Activated naive CD8-positive, alpha-beta T cell treated with anti-CD3 and anti-CD28 coated beads, Interleukin-2, amount 50 U/mL, for 24 hours (primary cell): ENCODE measurements at regions not wholly inside any gene's neighbourhood (a gene's known extent, or its start where the extent isn't known, plus 50 kb on each side); places are given as distances from the start of the nearest gene placed in this dataset.
"Not testable (repeated sequence)": the region's sequence is repeated elsewhere in the genome, so short reads cannot be mapped to it uniquely, and the experiment has no call there.

ENCODE experiments used
- ATAC-seq: fragments of 150-1000 bp; cut with Tn5 transposase; one replicate; pipeline ENCODE4 v1.10.0; 2021
- DNase-seq: peaks from one replicate; pipeline ENCODE4 v3.0.0; 2021
- H3K27ac Mint-ChIP-seq: one replicate; pipeline ENCODE4 v1.8.0; 2021; ENCODE audit warnings: mild to moderate bottlenecking, mixed read lengths
- H3K27me3 Mint-ChIP-seq: one replicate; pipeline ENCODE4 v1.8.0; 2021; ENCODE audit warnings: mixed read lengths
- H3K36me3 Mint-ChIP-seq: one replicate; pipeline ENCODE4 v1.8.0; 2021; ENCODE audit warnings: low read depth, mixed read lengths
- H3K4me1 Mint-ChIP-seq: one replicate; pipeline ENCODE4 v1.8.0; 2021; ENCODE audit warnings: mixed read lengths
- H3K4me3 Mint-ChIP-seq: one replicate; pipeline ENCODE4 v1.8.0; 2021; ENCODE audit warnings: mild to moderate bottlenecking, moderate library complexity, mixed read lengths
- H3K9me3 Mint-ChIP-seq: one replicate; pipeline ENCODE4 v1.8.0; 2021; ENCODE audit warnings: mixed read lengths

DNA sequence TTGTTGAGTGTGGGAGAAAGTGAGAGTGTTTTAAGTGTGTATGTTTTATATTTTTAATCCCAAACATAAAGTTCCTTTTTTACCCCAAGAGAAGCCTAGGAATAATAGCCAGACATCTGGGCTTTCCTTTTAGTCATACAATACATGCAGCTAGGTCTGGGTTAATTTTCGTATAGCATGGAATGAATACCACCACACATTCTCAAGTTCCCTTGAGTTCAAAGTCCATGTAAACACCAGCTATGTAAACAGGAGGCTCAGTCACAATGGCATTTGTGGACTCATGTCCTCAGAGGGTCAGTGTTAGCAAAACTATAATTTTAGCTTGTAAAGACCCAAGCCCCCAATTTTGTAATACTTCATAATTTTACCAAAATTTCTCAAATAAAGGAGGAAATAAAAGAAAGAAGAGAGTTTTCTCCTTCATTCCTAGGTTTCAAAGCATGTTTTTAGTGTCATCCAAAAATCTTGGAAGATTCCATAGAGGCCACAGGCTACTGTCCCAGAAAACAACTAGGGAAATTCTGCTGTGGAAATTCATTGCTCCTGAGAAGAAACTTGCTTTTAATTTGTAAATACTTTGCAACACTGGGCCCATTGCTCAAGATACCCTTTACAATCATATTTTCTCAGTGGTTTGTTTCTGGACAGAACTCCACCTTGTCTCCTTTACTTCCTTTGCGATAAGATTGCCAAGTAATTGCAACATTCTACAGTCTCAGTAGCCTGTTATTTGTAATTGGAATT is 671.2 kb downstream of the COL12A1 start:
- Mint-ChIP-seq H3K9me3 (no peaks in the 10 kb centered on the region), H3K36me3 (no peaks in the 10 kb centered on the region), H3K27ac (no peak overlapping the region), H3K4me1 (no peaks in the 10 kb centered on the region), H3K4me3 (no peak overlapping the region), H3K27me3 (no peaks in the 10 kb centered on the region)
- DNase-seq (no peak), ATAC-seq (no peak)

DNA sequence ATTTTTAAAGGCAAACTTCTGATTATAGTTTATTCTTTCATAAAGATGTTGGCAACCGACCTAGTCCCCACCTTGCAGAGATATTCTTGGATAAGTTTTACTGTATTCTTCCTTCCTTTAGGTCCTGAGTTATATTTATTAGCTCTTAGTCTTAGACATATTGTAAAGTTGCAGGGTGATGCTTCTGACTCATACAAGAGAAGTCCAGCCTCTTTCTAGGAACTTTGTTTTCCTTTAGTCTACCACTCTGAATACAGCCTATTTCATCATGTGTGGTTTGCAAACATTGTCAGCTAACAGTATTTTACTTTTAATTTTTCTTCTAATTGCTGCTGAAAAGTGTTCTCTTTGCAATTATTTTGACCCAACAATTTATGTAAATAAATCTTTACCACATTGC is 686.7 kb downstream of the COL12A1 start:
- no peak for ATAC-seq
- no peak overlapping the region for H3K4me3 Mint-ChIP-seq
- H3K27ac Mint-ChIP-seq, result no peak overlapping the region
- DNase-seq, result no peak
- H3K9me3 Mint-ChIP-seq, result peaks cover 15% of the 10 kb centered on the region
- H3K36me3 Mint-ChIP-seq, result no peaks in the 10 kb centered on the region
- H3K4me1 Mint-ChIP-seq, result no peaks in the 10 kb centered on the region
- H3K27me3 Mint-ChIP-seq, result no peaks in the 10 kb centered on the region

DNA sequence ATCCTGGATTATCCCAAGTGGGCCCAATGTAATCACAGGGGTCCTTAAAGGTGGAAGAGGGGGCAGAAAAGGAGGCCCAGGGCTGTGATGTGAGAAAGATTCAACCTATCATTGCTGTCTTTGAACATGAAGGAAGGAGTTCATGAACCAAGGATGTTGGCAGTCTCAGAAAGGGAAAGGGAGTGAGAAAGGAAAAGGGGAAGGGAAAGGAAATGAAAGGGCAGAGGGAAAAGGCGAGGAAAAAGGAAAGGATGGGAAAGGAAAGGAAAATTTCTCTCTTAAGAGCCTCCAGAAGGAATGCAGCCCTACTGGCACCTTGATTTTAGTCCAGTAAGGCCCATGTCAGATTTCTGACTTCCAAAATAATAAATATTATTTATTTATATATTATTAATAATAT is 687.8 kb downstream of the COL12A1 start:
- DNase-seq, result no peak
- H3K27ac Mint-ChIP-seq, result no peak overlapping the region
- no peaks in the 10 kb centered on the region for H3K36me3 Mint-ChIP-seq
- H3K4me3 Mint-ChIP-seq, result no peak overlapping the region
- H3K4me1 Mint-ChIP-seq, result no peaks in the 10 kb centered on the region
- no peaks in the 10 kb centered on the region for H3K27me3 Mint-ChIP-seq
- ATAC-seq, result no peak
- H3K9me3 Mint-ChIP-seq, result peaks cover 13% of the 10 kb centered on the region

DNA sequence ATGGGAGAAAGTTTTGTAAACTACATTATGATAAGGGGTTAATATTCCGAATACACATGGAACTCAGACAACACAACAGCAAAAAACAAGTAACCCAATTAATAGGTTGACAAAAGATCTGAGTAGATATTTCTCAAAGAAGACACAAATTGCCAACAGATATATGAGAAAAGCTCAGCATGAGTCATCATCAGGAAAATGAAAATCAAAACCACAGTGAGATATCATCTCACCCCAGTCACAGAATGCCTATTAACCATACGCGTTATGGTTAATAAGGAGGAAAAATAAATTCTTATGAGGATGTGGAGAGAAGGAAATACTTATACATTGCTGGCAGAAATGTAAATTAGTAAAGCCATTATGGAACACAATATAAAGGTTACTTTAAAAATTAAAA is 695.0 kb downstream of the COL12A1 start:
- no peaks in the 10 kb centered on the region for H3K4me1 Mint-ChIP-seq
- H3K9me3 Mint-ChIP-seq, result peaks cover 14% of the 10 kb centered on the region
- H3K27ac Mint-ChIP-seq, result no peak overlapping the region
- H3K4me3 Mint-ChIP-seq, result no peak overlapping the region
- no peaks in the 10 kb centered on the region for H3K27me3 Mint-ChIP-seq
- H3K36me3 Mint-ChIP-seq, result no peaks in the 10 kb centered on the region
- no peak for ATAC-seq
- DNase-seq, result no peak

DNA sequence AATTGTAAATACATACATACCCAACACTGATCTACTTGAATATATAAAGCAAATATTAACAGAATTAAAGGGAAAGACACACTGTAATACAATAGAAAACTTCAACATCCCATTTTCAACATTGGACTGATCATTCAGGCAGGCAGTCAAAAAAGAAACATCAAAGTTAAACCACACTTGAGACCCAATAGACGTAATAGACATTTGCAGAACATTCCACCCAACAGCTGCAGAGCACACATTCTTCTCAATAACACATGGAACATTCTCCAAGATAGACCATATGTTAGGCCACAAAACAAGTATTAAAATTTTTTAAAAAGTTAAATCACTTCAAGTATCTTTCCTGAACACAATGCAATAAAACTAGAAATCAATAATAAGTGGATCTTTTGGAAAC is 698.2 kb downstream of the COL12A1 start:
- Mint-ChIP-seq H3K9me3 (peaks cover 26% of the 10 kb centered on the region), H3K4me1 (no peaks in the 10 kb centered on the region), H3K27me3 (no peaks in the 10 kb centered on the region), H3K27ac (no peak overlapping the region), H3K36me3 (no peaks in the 10 kb centered on the region), H3K4me3 (no peak overlapping the region)
- no peak for DNase-seq
- no peak for ATAC-seq

DNA sequence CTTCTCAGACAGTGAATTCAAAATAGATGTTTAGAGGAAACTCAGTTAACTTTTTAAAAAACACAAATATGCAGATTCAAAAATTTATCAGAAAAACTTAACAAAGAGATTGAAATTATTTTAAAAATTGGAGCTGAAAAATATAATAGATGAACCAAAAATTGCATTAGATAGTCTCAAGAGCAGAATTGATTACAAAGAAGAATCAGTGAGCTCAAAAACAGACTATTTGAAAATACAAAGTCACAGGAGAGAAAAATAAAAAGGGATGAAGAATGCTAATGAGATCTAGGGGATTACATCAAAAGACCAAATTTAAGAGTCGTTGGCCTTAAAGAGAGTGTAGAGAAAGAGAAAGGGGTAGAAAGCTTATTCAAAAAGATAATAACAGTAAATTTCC is 700.5 kb downstream of the COL12A1 start:
- Mint-ChIP-seq H3K36me3 (no peaks in the 10 kb centered on the region), H3K27ac (no peak overlapping the region), H3K9me3 (peaks cover 26% of the 10 kb centered on the region), H3K4me1 (no peaks in the 10 kb centered on the region), H3K27me3 (no peaks in the 10 kb centered on the region), H3K4me3 (no peak overlapping the region)
- DNase-seq, result no peak
- no peak for ATAC-seq

DNA sequence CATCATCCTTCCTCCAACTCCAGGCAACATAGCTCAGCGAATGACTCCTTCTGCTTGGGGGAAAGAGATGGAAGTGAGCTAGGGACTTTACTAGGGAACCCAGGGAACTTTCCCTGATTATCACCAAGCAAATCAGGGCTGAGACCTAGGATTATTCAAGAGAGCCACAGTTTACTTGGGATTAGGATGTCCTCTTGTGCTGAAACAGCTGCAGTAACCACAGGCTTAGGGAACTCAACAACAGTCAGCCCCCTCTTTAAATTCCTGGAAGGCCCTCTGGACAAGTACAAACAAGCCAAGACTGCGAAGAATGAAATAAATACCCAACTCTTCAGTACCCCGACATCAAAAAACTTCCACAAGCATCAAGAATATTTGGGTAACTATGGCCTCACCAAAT is 700.9 kb downstream of the COL12A1 start:
- ATAC-seq (no peak), DNase-seq (no peak)
- Mint-ChIP-seq H3K36me3 (no peaks in the 10 kb centered on the region), H3K9me3 (peaks cover 26% of the 10 kb centered on the region), H3K4me1 (no peaks in the 10 kb centered on the region), H3K27ac (no peak overlapping the region), H3K4me3 (no peak overlapping the region), H3K27me3 (no peaks in the 10 kb centered on the region)

DNA sequence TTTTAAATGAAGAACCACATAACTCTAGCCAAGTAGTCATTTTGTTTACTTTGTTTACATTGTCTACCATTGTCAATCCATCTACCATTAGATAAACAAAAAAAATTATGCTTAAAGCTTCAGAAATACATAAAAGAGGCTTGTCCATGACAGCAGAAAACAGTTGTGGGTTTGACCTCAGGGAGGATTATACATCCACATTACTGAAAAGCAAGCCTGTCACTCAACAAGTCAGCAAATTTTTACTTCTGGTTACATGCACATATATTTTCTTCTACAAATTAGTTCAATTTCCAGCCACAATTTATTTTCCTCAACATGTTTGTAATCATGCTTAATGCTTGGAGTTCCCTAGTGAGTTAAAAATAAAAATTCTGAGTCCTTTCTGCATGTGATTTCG is 713.3 kb downstream of the COL12A1 start:
- Mint-ChIP-seq H3K36me3 (no peaks in the 10 kb centered on the region), H3K27me3 (no peaks in the 10 kb centered on the region), H3K27ac (no peak overlapping the region), H3K4me1 (no peaks in the 10 kb centered on the region), H3K9me3 (peaks cover 2% of the 10 kb centered on the region), H3K4me3 (no peak overlapping the region)
- ATAC-seq (no peak), DNase-seq (no peak)

DNA sequence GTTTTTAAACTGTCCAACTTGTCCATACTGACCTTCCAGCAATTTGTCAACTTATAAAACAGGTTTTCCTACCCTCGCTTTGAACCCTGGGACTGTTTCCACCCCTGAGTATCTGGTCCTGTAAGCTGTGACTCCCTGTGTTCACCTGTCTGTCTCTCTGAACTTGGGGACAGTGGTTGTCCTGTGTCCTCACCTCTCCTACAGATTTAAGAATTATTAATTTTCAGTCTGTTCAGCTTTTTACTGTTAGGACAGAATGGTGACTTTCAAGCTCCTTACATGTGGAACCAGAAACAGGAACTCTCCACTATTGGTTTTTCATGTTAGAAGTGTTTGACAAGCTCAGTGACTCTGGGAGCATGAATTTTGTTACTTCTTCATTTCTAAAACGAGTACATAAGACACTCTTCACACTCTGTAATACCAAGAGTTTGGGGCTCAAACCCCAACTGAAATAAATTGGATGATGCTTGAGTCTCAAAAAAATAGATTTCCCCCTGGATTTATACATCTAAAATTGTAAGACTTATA is 713.9 kb downstream of the COL12A1 start:
- H3K36me3 Mint-ChIP-seq, result no peaks in the 10 kb centered on the region
- H3K4me3 Mint-ChIP-seq, result no peak overlapping the region
- no peaks in the 10 kb centered on the region for H3K4me1 Mint-ChIP-seq
- no peak overlapping the region for H3K27ac Mint-ChIP-seq
- ATAC-seq (no peak), DNase-seq (no peak)
- H3K9me3 Mint-ChIP-seq, result no peaks in the 10 kb centered on the region
- no peaks in the 10 kb centered on the region for H3K27me3 Mint-ChIP-seq

DNA sequence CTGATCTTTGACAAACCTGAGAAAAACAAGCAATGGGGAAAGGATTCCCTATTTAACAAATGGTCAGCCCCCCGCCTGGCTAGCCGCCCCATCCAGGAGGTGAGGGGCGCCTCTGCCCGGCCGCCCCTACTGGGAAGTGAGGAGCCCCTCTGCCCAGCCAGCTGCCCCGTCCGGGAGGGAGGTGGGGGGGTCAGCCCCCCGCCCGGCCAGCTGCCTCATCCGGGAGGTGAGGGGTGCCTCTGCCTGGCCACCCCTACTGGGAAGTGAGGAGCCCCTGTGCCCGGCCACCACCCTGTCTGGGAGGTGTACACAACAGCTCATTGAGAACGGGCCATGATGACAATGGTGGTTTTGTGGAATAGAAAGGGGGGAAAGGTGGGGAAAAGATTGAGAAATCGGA is 717.1 kb downstream of the COL12A1 start:
- not testable (repeated sequence) for H3K4me1 Mint-ChIP-seq, H3K36me3 Mint-ChIP-seq, H3K27me3 Mint-ChIP-seq, DNase-seq, ATAC-seq, H3K4me3 Mint-ChIP-seq, H3K27ac Mint-ChIP-seq, H3K9me3 Mint-ChIP-seq

DNA sequence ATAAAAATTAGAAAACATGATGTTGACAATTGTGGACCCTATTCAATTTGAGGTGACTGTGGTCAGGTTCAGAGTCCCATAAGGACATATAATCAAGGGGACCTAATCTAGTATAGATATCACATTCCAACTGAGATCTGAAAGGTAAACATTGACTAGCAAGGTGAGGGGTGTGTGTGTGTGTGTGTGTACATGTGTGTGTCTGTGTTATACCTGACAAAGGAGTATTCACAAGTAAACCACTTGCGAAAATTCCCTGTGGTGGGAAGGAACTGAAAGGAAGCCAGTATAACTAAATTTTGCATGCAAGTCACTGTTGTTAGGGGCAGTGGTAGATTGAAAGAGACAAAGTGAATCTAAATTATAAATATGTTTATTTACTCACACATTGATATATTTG is 723.7 kb downstream of the COL12A1 start:
- no peak overlapping the region for H3K27ac Mint-ChIP-seq
- no peaks in the 10 kb centered on the region for H3K4me1 Mint-ChIP-seq
- no peak for ATAC-seq
- no peaks in the 10 kb centered on the region for H3K9me3 Mint-ChIP-seq
- DNase-seq, result no peak
- no peaks in the 10 kb centered on the region for H3K36me3 Mint-ChIP-seq
- no peaks in the 10 kb centered on the region for H3K27me3 Mint-ChIP-seq
- H3K4me3 Mint-ChIP-seq, result no peak overlapping the region

DNA sequence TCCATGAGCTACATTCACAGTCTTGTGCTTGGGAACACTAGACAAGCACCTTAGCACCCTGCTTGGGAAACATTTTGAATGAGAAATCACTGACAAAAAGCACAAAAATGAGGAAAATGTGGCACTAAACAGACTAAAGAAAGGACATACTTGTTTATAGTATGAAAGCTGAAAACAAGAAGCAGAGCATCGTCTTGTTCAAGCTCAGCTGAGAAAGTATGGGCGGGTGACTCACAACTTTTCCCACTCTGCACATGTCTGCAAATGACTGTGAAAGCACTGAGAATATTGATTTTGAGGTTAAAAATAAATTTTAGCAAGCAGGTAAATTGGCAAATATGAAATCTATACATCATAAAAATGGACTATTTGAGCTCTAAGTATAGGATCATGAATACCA is 725.3 kb downstream of the COL12A1 start:
- Mint-ChIP-seq H3K4me1 (no peaks in the 10 kb centered on the region), H3K27ac (no peak overlapping the region), H3K4me3 (no peak overlapping the region), H3K36me3 (no peaks in the 10 kb centered on the region), H3K9me3 (peaks cover under 1% of the 10 kb centered on the region), H3K27me3 (no peaks in the 10 kb centered on the region)
- no peak for ATAC-seq
- no peak for DNase-seq

DNA sequence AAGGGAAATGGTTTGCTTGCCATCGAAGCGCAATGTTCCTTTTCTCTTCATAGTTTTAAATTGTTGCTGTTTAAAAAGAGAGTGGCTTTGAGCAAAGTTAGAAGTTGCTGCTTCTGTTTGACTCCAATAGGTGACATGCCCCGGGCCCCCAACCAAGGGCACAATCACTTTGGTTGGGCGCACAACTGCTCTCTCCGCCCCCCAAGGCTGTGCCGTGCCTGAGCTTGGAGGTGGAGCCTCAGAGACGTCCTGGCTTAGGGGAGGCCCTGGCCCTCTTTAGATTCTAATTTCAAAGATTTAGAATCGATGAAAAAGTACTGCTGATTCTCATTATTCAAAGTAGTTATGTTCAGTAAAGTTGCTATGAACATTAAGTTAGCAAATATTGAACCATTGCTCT is 725.9 kb downstream of the COL12A1 start:
- no peak overlapping the region for H3K4me3 Mint-ChIP-seq
- H3K4me1 Mint-ChIP-seq, result no peaks in the 10 kb centered on the region
- H3K27ac Mint-ChIP-seq, result no peak overlapping the region
- H3K27me3 Mint-ChIP-seq, result no peaks in the 10 kb centered on the region
- peaks cover 4% of the 10 kb centered on the region for H3K9me3 Mint-ChIP-seq
- no peak for DNase-seq
- ATAC-seq, result no peak
- no peaks in the 10 kb centered on the region for H3K36me3 Mint-ChIP-seq

DNA sequence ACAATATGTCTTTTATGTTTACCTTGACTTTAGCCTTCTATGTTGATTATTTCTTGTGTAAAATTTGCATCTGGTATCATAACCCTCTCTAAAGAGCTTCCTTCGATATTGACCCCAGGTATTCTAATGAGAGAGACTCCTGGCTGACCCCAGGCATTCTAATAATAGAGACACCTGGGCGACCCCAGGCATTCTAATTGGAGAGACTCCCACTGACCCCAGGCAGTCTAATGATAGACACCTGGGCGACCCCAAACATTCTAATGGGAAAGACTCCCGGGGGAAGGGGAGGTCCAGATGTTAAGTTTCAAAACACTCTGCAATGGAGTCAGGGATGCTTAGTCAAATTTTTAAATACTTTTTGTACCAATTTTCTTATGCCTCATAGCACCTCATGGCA is 726.4 kb downstream of the COL12A1 start:
- DNase-seq (no peak), ATAC-seq (no peak)
- no peaks in the 10 kb centered on the region for H3K27me3 Mint-ChIP-seq
- no peak overlapping the region for H3K27ac Mint-ChIP-seq
- peaks cover 4% of the 10 kb centered on the region for H3K9me3 Mint-ChIP-seq
- no peak overlapping the region for H3K4me3 Mint-ChIP-seq
- no peaks in the 10 kb centered on the region for H3K4me1 Mint-ChIP-seq
- H3K36me3 Mint-ChIP-seq, result no peaks in the 10 kb centered on the region

DNA sequence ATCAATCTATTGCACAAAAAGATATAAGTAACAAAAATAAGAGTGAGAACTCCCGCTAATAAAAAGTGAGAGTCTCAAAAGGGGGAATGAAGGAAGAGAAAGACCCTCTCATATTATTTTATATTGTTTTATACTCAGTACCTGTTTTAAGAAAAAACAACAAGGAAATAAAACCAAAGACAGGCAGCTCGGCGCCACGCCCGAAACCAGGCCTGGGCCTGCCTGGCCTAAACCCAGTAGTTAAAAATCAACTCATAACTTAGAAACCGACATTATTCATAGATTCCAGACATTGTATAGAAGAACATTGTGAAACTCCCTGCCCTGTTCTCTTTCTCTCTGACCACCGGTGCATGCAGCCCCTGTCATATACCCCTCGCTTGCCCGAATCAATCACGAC is 731.8 kb downstream of the COL12A1 start:
- DNase-seq, H3K36me3 Mint-ChIP-seq, ATAC-seq, H3K4me1 Mint-ChIP-seq, H3K9me3 Mint-ChIP-seq, H3K27me3 Mint-ChIP-seq, H3K4me3 Mint-ChIP-seq, H3K27ac Mint-ChIP-seq: not testable (repeated sequence)

DNA sequence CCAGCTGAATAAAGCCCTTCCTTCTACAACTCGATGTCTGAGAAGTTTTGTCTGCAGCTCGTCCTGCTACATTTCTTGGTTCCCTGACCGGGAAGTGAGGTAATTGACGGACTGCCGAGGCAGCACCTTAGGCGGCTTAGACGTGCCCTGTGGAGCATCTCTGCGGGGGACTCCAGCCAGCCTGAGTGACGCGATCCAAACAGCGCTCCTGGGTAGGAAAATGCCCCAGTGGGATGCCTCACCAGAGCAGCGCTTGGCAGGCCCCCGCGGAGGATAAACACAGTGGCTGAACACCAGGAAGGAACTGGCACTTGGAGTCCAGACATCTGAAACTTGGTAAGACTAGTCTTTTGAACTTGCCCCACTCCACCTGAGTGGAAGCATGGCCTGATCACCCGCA is 737.3 kb downstream of the COL12A1 start:
- not testable (repeated sequence) for DNase-seq, H3K36me3 Mint-ChIP-seq, H3K4me1 Mint-ChIP-seq, ATAC-seq, H3K27me3 Mint-ChIP-seq, H3K4me3 Mint-ChIP-seq, H3K9me3 Mint-ChIP-seq, H3K27ac Mint-ChIP-seq
